ENCODE measurements at regions not wholly inside any gene's neighbourhood (a gene's known extent, or its start where the extent isn't known, plus 50 kb on each side); places are given as distances from the start of the nearest gene placed in this dataset.

DNA sequence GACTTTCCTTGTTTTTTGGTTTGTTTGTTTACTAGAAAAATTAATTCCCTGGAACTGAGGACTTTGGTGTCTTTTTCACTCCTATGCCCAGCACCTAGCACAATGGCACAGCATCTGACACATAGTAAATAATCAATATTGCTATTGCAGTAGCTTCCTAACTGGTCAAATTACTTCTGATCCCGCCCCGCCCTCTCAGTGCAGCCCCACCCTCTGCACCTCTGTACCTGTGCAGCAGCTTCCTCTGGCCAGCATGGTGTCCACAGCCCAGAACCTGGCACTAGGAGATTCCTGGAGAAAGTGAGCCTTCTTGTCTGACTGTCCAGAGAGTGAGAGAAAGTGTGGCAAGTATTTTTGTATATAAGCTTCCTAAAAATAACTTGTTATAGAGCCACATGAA is 343.2 kb downstream of the ZNF608 start:
- TF ChIP-seq, protein P1, sequence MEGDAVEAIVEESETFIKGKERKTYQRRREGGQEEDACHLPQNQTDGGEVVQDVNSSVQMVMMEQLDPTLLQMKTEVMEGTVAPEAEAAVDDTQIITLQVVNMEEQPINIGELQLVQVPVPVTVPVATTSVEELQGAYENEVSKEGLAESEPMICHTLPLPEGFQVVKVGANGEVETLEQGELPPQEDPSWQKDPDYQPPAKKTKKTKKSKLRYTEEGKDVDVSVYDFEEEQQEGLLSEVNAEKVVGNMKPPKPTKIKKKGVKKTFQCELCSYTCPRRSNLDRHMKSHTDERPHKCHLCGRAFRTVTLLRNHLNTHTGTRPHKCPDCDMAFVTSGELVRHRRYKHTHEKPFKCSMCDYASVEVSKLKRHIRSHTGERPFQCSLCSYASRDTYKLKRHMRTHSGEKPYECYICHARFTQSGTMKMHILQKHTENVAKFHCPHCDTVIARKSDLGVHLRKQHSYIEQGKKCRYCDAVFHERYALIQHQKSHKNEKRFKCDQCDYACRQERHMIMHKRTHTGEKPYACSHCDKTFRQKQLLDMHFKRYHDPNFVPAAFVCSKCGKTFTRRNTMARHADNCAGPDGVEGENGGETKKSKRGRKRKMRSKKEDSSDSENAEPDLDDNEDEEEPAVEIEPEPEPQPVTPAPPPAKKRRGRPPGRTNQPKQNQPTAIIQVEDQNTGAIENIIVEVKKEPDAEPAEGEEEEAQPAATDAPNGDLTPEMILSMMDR (IDR thresholded peaks at IDR 0.05), result no peak
- no peak for TF ChIP-seq POLR2A (IDR thresholded peaks at IDR 0.05)
- TF ChIP-seq EP300 (IDR thresholded peaks at IDR 0.05), result no peak
- no peak for TF ChIP-seq POLR2AphosphoS5 (IDR thresholded peaks at IDR 0.05)

Data from stomach (tissue), 4 donors.